RWPE1 (cell line): ENCODE measurements at regions not wholly inside any gene's neighbourhood (a gene's known extent, or its start where the extent isn't known, plus 50 kb on each side); places are given as distances from the start of the nearest gene placed in this dataset.
"Not testable (repeated sequence)": the region's sequence is repeated elsewhere in the genome, so short reads cannot be mapped to it uniquely, and the experiment has no call there.

ENCODE experiments used
- CTCF ChIA-PET: fragments of 350-600 bp; sonication (Branson Sonifier 250); formaldehyde crosslinking; extraction: SDS; loops from one replicate; lab custom pipeline; 2021; lab: Yijun Ruan, JAX
- POLR2A ChIA-PET: fragments of 400-600 bp; formaldehyde crosslinking; extraction: SDS; loops from one replicate; lab custom pipeline; 2020; ENCODE audit warnings: antibody characterized with exemption; ENCODE audit not compliant: low non-redundant PET; lab: Yijun Ruan, JAX
- DNase-seq: peaks from one replicate; pipeline ENCODE4 v3.0.0; 2012; ENCODE audit warnings: low spot score
- H3K27ac ChIP-seq: fragments of 450-650 bp; 2 replicates; pipeline ENCODE4 v1.5.1; 2017
- CTCF ChIP-seq: fragments of 450-650 bp; conservative IDR thresholded peaks from 2 replicates; pipeline ENCODE4 v1.5.1; 2017; ENCODE audit warnings: low read depth, mild to moderate bottlenecking

- CTCF ChIA-PET: no interaction called here
Observed at GRCh38 chr4:159867673-159868072, 764.8 kb downstream of the RAPGEF2 start.

GRCh38 chr4:159868936-159869335, 766.1 kb downstream of the RAPGEF2 start:
- POLR2A ChIA-PET, DNase-seq, CTCF ChIA-PET, H3K27ac ChIP-seq: not testable (repeated sequence)

More at GRCh38 chr4:159867673-159868072, 764.8 kb downstream of the RAPGEF2 start:
- no peak for TF ChIP-seq CTCF
- no peak for DNase-seq
- POLR2A ChIA-PET: no interaction called here
- H3K27ac ChIP-seq: no peak overlapping the region

GRCh38 chr4:159871141-159871540, 768.3 kb downstream of the RAPGEF2 start:
- H3K27ac ChIP-seq: no peak overlapping the region
- no peak for DNase-seq
- no peak for TF ChIP-seq CTCF
- POLR2A ChIA-PET: no interaction called here
- CTCF ChIA-PET: no interaction called here

GRCh38 chr4:159881158-159881557, 778.3 kb downstream of the RAPGEF2 start:
- CTCF ChIA-PET: no interaction called here
- no peak for TF ChIP-seq CTCF
- no peak overlapping the region for H3K27ac ChIP-seq
- DNase-seq: no peak
- POLR2A ChIA-PET: no interaction called here

GRCh38 chr4:159884989-159885388, 782.1 kb downstream of the RAPGEF2 start:
- DNase-seq: no peak
- ChIA-PET POLR2A (no interaction called here), CTCF (no interaction called here)
- no peak for TF ChIP-seq CTCF
- no peak overlapping the region for H3K27ac ChIP-seq

GRCh38 chr4:159899596-159899995, 796.7 kb downstream of the RAPGEF2 start:
- no peak overlapping the region for H3K27ac ChIP-seq
- TF ChIP-seq CTCF: no peak
- ChIA-PET CTCF (no interaction called here), POLR2A (no interaction called here)
- DNase-seq: no peak

- no peak for DNase-seq
- H3K27ac ChIP-seq: no peak overlapping the region
- ChIA-PET POLR2A (no interaction called here), CTCF (interaction anchor here (0.7 kb wide), 1 partner anchor 21 kb away, joined by 3 read pairs; no protein-coding TSS in a partner anchor)
- TF ChIP-seq CTCF: no peak
Observed at GRCh38 chr4:159900562-159900961, 797.7 kb downstream of the RAPGEF2 start.
